Islet precursor cell (in vitro differentiated cells): ENCODE measurements at regions not wholly inside any gene's neighbourhood (a gene's known extent, or its start where the extent isn't known, plus 50 kb on each side); places are given as distances from the start of the nearest gene placed in this dataset.
A peak's percentile ranks its signal among the peaks of the same experiment; 100 is the strongest.
"Not testable (repeated sequence)": the region's sequence is repeated elsewhere in the genome, so short reads cannot be mapped to it uniquely, and the experiment has no call there.

Experiments
- DNase-seq: peaks from one replicate; pipeline ENCODE4 v3.0.0-alpha.2; 2018

GRCh38 chr16:10317425-10318001 lies 68.3 kb upstream of the ATF7IP2 start:
- DNase-seq, result no peak

GRCh38 chr16:10318798-10319500 lies 66.9 kb upstream of the ATF7IP2 start:
- peak; percentile 51 for DNase-seq

- no peak for DNase-seq
Measured at GRCh38 chr16:10321407-10322387, 64.2 kb upstream of the ATF7IP2 start.

- no peak for DNase-seq
Measured at GRCh38 chr16:10322723-10323527, 62.9 kb upstream of the ATF7IP2 start.

- DNase-seq, result no peak
Measured at GRCh38 chr16:10323528-10323869, 62.4 kb upstream of the ATF7IP2 start.

- no peak for DNase-seq
Measured at GRCh38 chr16:10324210-10324609, 61.7 kb upstream of the ATF7IP2 start.

- no peak for DNase-seq
Measured at GRCh38 chr16:10325783-10326543, 59.9 kb upstream of the ATF7IP2 start.

- no peak for DNase-seq
Measured at GRCh38 chr16:10326647-10327046, 59.2 kb upstream of the ATF7IP2 start.

GRCh38 chr16:10328291-10328690 lies 57.6 kb upstream of the ATF7IP2 start:
- DNase-seq, result not testable (repeated sequence)

GRCh38 chr16:10332241-10332640 lies 53.6 kb upstream of the ATF7IP2 start:
- DNase-seq, result peak; percentile 87

- DNase-seq, result no peak
Measured at GRCh38 chr16:10332775-10333174, 53.1 kb upstream of the ATF7IP2 start.

GRCh38 chr16:10333321-10334032 lies 52.4 kb upstream of the ATF7IP2 start:
- no peak for DNase-seq

- no peak for DNase-seq
Measured at GRCh38 chr16:10335681-10336080, 50.2 kb upstream of the ATF7IP2 start.
